ENCODE measurements at regions not wholly inside any gene's neighbourhood (a gene's known extent, or its start where the extent isn't known, plus 50 kb on each side); places are given as distances from the start of the nearest gene placed in this dataset.

DNA sequence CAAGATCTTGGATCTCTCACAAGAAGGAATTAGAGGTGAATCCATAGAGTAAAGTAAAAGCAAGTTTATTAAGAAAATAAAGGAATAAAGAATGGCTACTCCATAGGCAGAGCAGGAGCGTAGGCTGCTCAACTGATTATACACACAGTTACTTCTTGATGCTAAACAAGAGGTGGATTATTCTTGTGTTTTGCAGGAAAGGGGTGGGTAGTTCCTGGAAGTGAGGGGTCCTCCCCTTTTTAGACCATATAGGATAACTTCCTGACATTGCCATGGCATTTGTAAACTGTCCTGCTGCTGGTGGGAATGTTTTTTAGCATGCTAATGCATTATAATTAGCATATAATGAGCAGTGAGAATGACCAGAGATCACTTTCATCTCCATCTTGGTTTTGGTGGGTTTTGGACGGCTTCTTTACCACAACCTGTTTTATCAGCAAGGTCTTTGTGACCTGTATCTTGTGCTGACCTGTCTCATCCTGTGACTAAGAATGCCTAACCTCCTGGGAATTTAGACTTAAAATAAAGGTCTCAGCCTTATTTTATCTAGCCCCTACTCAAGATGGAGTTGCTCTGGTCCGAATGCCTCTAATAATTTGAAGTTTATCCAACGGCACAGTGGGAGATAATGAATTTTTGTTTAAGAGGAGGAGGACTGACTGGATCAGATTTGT is 165.7 kb upstream of the DMRT1 start:
- intact Hi-C loops (cut with DNase I; ENCODE audit: low total_unique reads) = no loop called here
- Histone ChIP-seq H3K36me3 (no peaks in the 10 kb centered on the region), H3K4me3 (no peak overlapping the region), H3K9me3 (no peaks in the 10 kb centered on the region), H3K27me3 (no peaks in the 10 kb centered on the region), H3K4me1 (peaks cover 0 to 7% of the 10 kb centered on the region in 2 donors), H3K27ac (peak overlapping the region; percentile 83 to 84)
- no peak for DNase-seq
- TF ChIP-seq, protein P1, sequence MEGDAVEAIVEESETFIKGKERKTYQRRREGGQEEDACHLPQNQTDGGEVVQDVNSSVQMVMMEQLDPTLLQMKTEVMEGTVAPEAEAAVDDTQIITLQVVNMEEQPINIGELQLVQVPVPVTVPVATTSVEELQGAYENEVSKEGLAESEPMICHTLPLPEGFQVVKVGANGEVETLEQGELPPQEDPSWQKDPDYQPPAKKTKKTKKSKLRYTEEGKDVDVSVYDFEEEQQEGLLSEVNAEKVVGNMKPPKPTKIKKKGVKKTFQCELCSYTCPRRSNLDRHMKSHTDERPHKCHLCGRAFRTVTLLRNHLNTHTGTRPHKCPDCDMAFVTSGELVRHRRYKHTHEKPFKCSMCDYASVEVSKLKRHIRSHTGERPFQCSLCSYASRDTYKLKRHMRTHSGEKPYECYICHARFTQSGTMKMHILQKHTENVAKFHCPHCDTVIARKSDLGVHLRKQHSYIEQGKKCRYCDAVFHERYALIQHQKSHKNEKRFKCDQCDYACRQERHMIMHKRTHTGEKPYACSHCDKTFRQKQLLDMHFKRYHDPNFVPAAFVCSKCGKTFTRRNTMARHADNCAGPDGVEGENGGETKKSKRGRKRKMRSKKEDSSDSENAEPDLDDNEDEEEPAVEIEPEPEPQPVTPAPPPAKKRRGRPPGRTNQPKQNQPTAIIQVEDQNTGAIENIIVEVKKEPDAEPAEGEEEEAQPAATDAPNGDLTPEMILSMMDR (IDR thresholded peaks at IDR 0.05) = no peak
- TF ChIP-seq POLR2A (IDR thresholded peaks at IDR 0.05) = no peak

DNA sequence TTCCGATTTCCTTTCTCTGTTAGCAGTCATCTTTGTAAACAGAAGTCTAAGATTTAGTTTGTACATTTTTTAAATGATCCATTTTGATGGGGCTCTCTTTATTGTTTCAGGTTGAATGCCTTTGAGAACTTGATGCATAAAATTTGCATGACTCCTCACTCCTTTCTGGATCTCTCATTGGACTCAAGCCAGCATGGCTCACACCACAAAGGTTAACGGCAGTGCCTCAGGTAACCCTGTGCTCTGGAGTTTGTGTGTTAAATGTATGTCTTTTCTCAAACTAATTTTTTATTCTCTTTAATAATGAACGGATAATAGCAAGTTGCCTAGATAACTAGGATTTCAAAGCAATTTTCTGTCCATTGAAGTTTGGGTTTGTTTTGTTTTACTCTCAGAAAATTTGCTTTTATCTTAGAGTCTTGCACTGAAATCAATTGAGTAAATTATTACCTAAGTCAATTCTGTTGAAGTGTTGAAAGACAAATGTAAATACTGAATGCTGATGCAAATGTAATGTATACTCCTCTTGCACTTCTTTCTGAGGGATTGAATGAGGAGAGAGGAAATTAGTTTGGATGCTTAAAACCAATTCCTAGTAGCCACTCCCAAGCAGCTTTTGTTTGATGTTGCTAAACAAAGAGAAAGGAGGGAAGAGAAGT is 164.6 kb upstream of the DMRT1 start:
- peak overlapping the region; percentile 83 to 84 for H3K27ac ChIP-seq
- intact Hi-C loops (cut with DNase I; ENCODE audit: low total_unique reads) = no loop called here

GRCh38 chr9:677461-678097 is 163.9 kb upstream of the DMRT1 start:
- intact Hi-C loops (cut with DNase I; ENCODE audit: low total_unique reads) = no loop called here
- TF ChIP-seq, protein P1 (IDR thresholded peaks at IDR 0.05) = no peak
- TF ChIP-seq POLR2A (IDR thresholded peaks at IDR 0.05) = peak; percentile 16 to 26
- Histone ChIP-seq H3K36me3 (no peaks in the 10 kb centered on the region), H3K27me3 (no peaks in the 10 kb centered on the region), H3K4me1 (peaks cover 0 to 7% of the 10 kb centered on the region in 2 donors), H3K4me3 (peak overlapping the region; percentile 26 to 33), H3K9me3 (no peaks in the 10 kb centered on the region), H3K27ac (peak overlapping the region; percentile 83 to 84)
- DNase-seq = no peak

More for the DNA sequence above, 164.6 kb upstream of the DMRT1 start:
- Histone ChIP-seq H3K4me3 (peak overlapping the region; percentile 26 to 33), H3K9me3 (no peaks in the 10 kb centered on the region), H3K4me1 (peaks cover 0 to 7% of the 10 kb centered on the region in 2 donors), H3K36me3 (no peaks in the 10 kb centered on the region), H3K27me3 (no peaks in the 10 kb centered on the region)
- DNase-seq = no peak
- TF ChIP-seq, protein P1 (IDR thresholded peaks at IDR 0.05) = no peak
- no peak for TF ChIP-seq POLR2A (IDR thresholded peaks at IDR 0.05)

DNA sequence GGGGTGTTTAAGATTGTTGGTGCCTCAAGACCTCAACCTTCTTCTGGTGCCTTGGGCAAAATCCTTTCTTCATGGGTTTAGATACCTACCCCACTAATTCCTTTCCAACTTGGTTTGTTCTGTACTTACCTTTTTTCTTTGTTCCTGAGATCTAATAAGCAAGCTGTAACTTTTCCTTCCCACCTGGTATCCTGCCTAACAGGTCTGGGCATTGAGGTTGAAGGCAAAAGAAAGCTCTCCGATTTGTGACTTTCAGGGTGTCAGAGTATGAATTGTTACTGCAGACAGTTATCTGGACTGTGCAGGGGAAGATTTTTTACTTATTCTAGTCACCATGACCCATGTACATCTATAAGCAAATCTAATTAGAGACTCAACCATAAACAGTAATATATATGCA is 162.6 kb upstream of the DMRT1 start:
- no peak overlapping the region for H3K27ac ChIP-seq
- DNase-seq = no peak

More for the DNA sequence above, 162.6 kb upstream of the DMRT1 start:
- no peaks in the 10 kb centered on the region for H3K9me3 ChIP-seq
- intact Hi-C loops (cut with DNase I; ENCODE audit: low total_unique reads) = no loop called here
- H3K4me1 ChIP-seq = peaks cover 0 to 6% of the 10 kb centered on the region in 2 donors
- H3K36me3 ChIP-seq = no peaks in the 10 kb centered on the region
- H3K4me3 ChIP-seq = no peak overlapping the region
- no peaks in the 10 kb centered on the region for H3K27me3 ChIP-seq
- TF ChIP-seq, protein P1 (IDR thresholded peaks at IDR 0.05) = no peak
- TF ChIP-seq POLR2A (IDR thresholded peaks at IDR 0.05) = no peak
